ENCODE measurements at regions not wholly inside any gene's neighbourhood (a gene's known extent, or its start where the extent isn't known, plus 50 kb on each side); places are given as distances from the start of the nearest gene placed in this dataset.

- Histone ChIP-seq H3K4me1 (peaks cover 44% of the 10 kb centered on the region), H3K4me2 (no peak overlapping the region), H3K4me3 (no peak overlapping the region), H3K27ac (peak overlapping the region in 1 of 2 experiments; percentile 65; a peak in 2 of 6 replicates), H3K9me3 (no peaks in the 10 kb centered on the region)
- POLR2A ChIA-PET, result no interaction called here
- no peak for FAIRE-seq
- no peak for DNase-seq (ENCODE audit: low read depth in 1 of 2, low spot score in 1 of 2)
- ATAC-seq, result no peak
- 82% methylated on average over 2 of the region's 2 CpGs for WGBS (ENCODE audit: missing lambda C conversion rate)
- TF ChIP-seq ZSCAN20 (CRISPR knock-in tag; IDR thresholded peaks at IDR 0.05) (no peak), REST (IDR thresholded peaks at IDR 0.05) (no peak), MAFK (IDR thresholded peaks at IDR 0.05; ENCODE audit: partially characterized antibody) (no peak), BHLHE40 (IDR thresholded peaks at IDR 0.05; ENCODE audit: low read depth, low read length) (no peak), CBX2 (IDR thresholded peaks at IDR 0.05; ENCODE audit: borderline replicate concordance, low read depth) (no peak), FOSL2 (IDR thresholded peaks at IDR 0.05) (no peak), FOSL2 (CRISPR knock-in tag; IDR thresholded peaks at IDR 0.05) (no peak), NPAS2 (CRISPR knock-in tag; IDR thresholded peaks at IDR 0.05; ENCODE audit: borderline replicate concordance) (no peak), CHD2 (IDR thresholded peaks at IDR 0.05; ENCODE audit: low read length, partially characterized antibody) (no peak)
- CTCF ChIA-PET, result no interaction called here
Measured at GRCh38 chr2:226658555-226658954, 141.1 kb downstream of the IRS1 start.

GRCh38 chr2:226657340-226658053, 142.1 kb downstream of the IRS1 start:
- no peak for FAIRE-seq
- no peak for DNase-seq (ENCODE audit: low read depth in 1 of 2, low spot score in 1 of 2)
- ChIA-PET CTCF (no interaction called here), POLR2A (no interaction called here)
- H3K9me3 ChIP-seq, result no peaks in the 10 kb centered on the region
- H3K4me2 ChIP-seq, result 0 out of 3 replicates have a peak overlapping the region, but pooled peaks have one; percentile 47
- ATAC-seq, result no peak
- no peak overlapping the region for H3K4me3 ChIP-seq
- peak overlapping the region in 1 of 2 experiments; percentile 29; a peak in 1 of 6 replicates for H3K27ac ChIP-seq
- H3K4me1 ChIP-seq, result peaks cover 54% of the 10 kb centered on the region
- no peak for TF ChIP-seq FOSB (CRISPR knock-in tag; IDR thresholded peaks at IDR 0.05)
- 92% methylated on average over 6 of the region's 6 CpGs for WGBS (ENCODE audit: missing lambda C conversion rate)

GRCh38 chr2:226656367-226656766, 143.3 kb downstream of the IRS1 start:
- FAIRE-seq, result peak; percentile 89
- peak overlapping the region; percentile 53 to 86 for H3K27ac ChIP-seq
- ChIA-PET CTCF (interaction anchor here (0.6 kb wide), 1 partner anchor 148 kb away, joined by 3 read pairs; no protein-coding TSS in a partner anchor), POLR2A (no interaction called here)
- peak in 1 of 2 experiments; percentile 4; a peak in 1 of 5 replicates for TF ChIP-seq RAD21 (conservative IDR thresholded peaks at IDR 0.05 in 1 of 2, IDR thresholded peaks at IDR 0.05 in 1 of 2)
- no peak for TF ChIP-seq HES2 (IDR thresholded peaks at IDR 0.05)
- TF ChIP-seq RARB (CRISPR knock-in tag; IDR thresholded peaks at IDR 0.05), result no peak
- TF ChIP-seq EHMT2 (IDR thresholded peaks at IDR 0.05; ENCODE audit: low read depth), result no peak
- TF ChIP-seq JUN (IDR thresholded peaks at IDR 0.05), result no peak
- TF ChIP-seq, protein P1, sequence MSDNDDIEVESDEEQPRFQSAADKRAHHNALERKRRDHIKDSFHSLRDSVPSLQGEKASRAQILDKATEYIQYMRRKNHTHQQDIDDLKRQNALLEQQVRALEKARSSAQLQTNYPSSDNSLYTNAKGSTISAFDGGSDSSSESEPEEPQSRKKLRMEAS (IDR thresholded peaks at IDR 0.05), result no peak
- TF ChIP-seq, protein P2, sequence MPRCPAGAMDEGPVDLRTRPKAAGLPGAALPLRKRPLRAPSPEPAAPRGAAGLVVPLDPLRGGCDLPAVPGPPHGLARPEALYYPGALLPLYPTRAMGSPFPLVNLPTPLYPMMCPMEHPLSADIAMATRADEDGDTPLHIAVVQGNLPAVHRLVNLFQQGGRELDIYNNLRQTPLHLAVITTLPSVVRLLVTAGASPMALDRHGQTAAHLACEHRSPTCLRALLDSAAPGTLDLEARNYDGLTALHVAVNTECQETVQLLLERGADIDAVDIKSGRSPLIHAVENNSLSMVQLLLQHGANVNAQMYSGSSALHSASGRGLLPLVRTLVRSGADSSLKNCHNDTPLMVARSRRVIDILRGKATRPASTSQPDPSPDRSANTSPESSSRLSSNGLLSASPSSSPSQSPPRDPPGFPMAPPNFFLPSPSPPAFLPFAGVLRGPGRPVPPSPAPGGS (IDR thresholded peaks at IDR 0.05), result no peak
- no peak for TF ChIP-seq BHLHE40 (IDR thresholded peaks at IDR 0.05; ENCODE audit: low read depth, low read length)
- TF ChIP-seq HOXB5 (CRISPR knock-in tag; IDR thresholded peaks at IDR 0.05), result no peak
- TF ChIP-seq KDM5A (IDR thresholded peaks at IDR 0.05), result no peak
- no peak for TF ChIP-seq MAFK (IDR thresholded peaks at IDR 0.05; ENCODE audit: partially characterized antibody)
- 0 out of 2 replicates have a peak, but pooled peaks have one; percentile 36 for TF ChIP-seq GATA3 (IDR thresholded peaks at IDR 0.05; ENCODE audit: borderline replicate concordance)
- no peaks in the 10 kb centered on the region for H3K9me3 ChIP-seq
- DNase-seq (ENCODE audit: low read depth in 1 of 2, low spot score in 1 of 2), result peak in 1 of 2 experiments; percentile 23
- H3K4me3 ChIP-seq, result no peak overlapping the region
- 36% methylated on average over 4 of the region's 4 CpGs for WGBS (ENCODE audit: missing lambda C conversion rate)
- H3K4me1 ChIP-seq, result peaks cover 55% of the 10 kb centered on the region
- no peak for ATAC-seq
- peak overlapping the region; percentile 47 for H3K4me2 ChIP-seq

Data from A549 (cell line).